HG03378 (cell line): ENCODE measurements at regions not wholly inside any gene's neighbourhood (a gene's known extent, or its start where the extent isn't known, plus 50 kb on each side); places are given as distances from the start of the nearest gene placed in this dataset.

ENCODE experiments used
- ATAC-seq: cut with Tn5 transposase; IDR thresholded peaks from one replicate; pipeline ENCODE4 v1.9.1; 2021; ENCODE audit warnings: mild to moderate bottlenecking, moderate library complexity; ENCODE audit not compliant: unreplicated experiment

GRCh38 chr20:7596541-7596940 lies 343.7 kb downstream of the HAO1 start:
- ATAC-seq: no peak

GRCh38 chr20:7601431-7601830 lies 338.8 kb downstream of the HAO1 start:
- ATAC-seq: no peak

GRCh38 chr20:7606941-7607340 lies 333.3 kb downstream of the HAO1 start:
- ATAC-seq: no peak

- no peak for ATAC-seq
These were observed 332.0 kb downstream of the HAO1 start for GRCh38 chr20:7608250-7608649.

- no peak for ATAC-seq
These were observed 331.0 kb downstream of the HAO1 start for GRCh38 chr20:7609251-7609650.

- ATAC-seq: no peak
These were observed 329.6 kb downstream of the HAO1 start for GRCh38 chr20:7610681-7611080.

GRCh38 chr20:7617797-7618196 lies 322.5 kb downstream of the HAO1 start:
- no peak for ATAC-seq

GRCh38 chr20:7622399-7622961 lies 317.8 kb downstream of the HAO1 start:
- no peak for ATAC-seq

GRCh38 chr20:7624886-7625285 lies 315.4 kb downstream of the HAO1 start:
- ATAC-seq: no peak

- no peak for ATAC-seq
These were observed 312.3 kb downstream of the HAO1 start for GRCh38 chr20:7627734-7628663.

- no peak for ATAC-seq
These were observed 310.4 kb downstream of the HAO1 start for GRCh38 chr20:7629880-7630279.

- no peak for ATAC-seq
These were observed 303.1 kb downstream of the HAO1 start for GRCh38 chr20:7637184-7637583.

- no peak for ATAC-seq
These were observed 290.0 kb downstream of the HAO1 start for GRCh38 chr20:7650086-7650879.

- no peak for ATAC-seq
These were observed 286.0 kb downstream of the HAO1 start for GRCh38 chr20:7654231-7654630.

- ATAC-seq: no peak
These were observed 283.4 kb downstream of the HAO1 start for GRCh38 chr20:7656687-7657467.

- no peak for ATAC-seq
These were observed 282.7 kb downstream of the HAO1 start for GRCh38 chr20:7657569-7657968.

GRCh38 chr20:7660165-7660564 lies 280.1 kb downstream of the HAO1 start:
- ATAC-seq: no peak

GRCh38 chr20:7665376-7665775 lies 274.9 kb downstream of the HAO1 start:
- ATAC-seq: no peak

GRCh38 chr20:7667194-7667593 lies 273.1 kb downstream of the HAO1 start:
- no peak for ATAC-seq

GRCh38 chr20:7672571-7672970 lies 267.7 kb downstream of the HAO1 start:
- no peak for ATAC-seq

GRCh38 chr20:7673841-7674240 lies 266.4 kb downstream of the HAO1 start:
- ATAC-seq: no peak
